ENCODE measurements at regions not wholly inside any gene's neighbourhood (a gene's known extent, or its start where the extent isn't known, plus 50 kb on each side); places are given as distances from the start of the nearest gene placed in this dataset.
"Not testable (repeated sequence)": the region's sequence is repeated elsewhere in the genome, so short reads cannot be mapped to it uniquely, and the experiment has no call there.

DNA sequence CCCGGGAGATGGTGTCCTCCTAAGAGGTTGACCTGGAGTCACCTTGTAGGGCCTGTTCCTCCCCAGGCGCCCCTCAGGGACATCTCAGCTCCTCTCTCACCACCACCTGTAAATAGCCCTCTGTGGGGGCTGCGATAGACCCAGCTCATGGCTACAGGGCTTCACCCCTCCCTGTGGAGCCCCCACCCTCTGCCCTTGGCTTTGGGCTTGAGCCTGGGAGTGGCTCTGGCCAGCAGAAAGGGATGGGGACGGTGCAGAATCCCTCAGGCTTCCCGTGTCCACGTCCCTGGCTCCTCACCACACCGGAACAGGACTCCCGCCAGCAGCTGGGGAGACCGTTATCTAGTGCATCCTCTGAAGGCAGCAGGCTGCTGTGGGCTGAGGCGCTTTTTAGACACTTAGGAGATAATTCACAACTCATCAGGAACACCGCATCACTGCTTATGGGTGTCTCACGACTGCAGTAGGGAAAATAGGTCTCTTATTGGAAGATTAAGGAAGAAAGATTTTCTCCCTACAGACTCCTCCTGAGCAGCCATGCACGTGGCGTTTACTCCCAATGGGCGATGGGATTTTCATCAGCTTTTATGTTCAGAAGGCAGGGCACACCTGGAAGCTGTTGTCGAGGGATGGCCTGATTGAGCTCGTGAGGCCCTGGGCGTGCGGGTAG, 253.1 kb downstream of the ADGRD1 start:
- not testable (repeated sequence) for H3K79me1 ChIP-seq (ENCODE audit: low read length); H2AK5ac ChIP-seq (ENCODE audit: low read length); H4K5ac ChIP-seq (ENCODE audit: low read length); DNase-seq; H3K4ac ChIP-seq (ENCODE audit: low read depth, low read length); H3K27me3 ChIP-seq (ENCODE audit: insufficient read depth, low read length, poor library complexity); H3K79me2 ChIP-seq (ENCODE audit: control insufficient read depth, insufficient read depth, low read length); H3K56ac ChIP-seq (ENCODE audit: low read length); H2BK5ac ChIP-seq (ENCODE audit: low read length); H3K9ac ChIP-seq (ENCODE audit: low read length); H3K27ac ChIP-seq (ENCODE audit: low read depth, low read length); H3K4me2 ChIP-seq (ENCODE audit: low read length); H3K4me1 ChIP-seq (ENCODE audit: control insufficient read depth, low read depth, low read length); H3K23ac ChIP-seq (ENCODE audit: low read length); H4K8ac ChIP-seq (ENCODE audit: low read depth, low read length); H2BK120ac ChIP-seq (ENCODE audit: low read depth, low read length); H3K36me3 ChIP-seq (ENCODE audit: control insufficient read depth, insufficient read depth, low read length); H2BK15ac ChIP-seq (replicated peaks; ENCODE audit: low read depth); H3K4me3 ChIP-seq (ENCODE audit: low read length); H3K18ac ChIP-seq (ENCODE audit: low read length)
- no CpG with 5 or more reads among the region's 19 CpGs for WGBS (ENCODE audit: extremely low coverage, insufficient coverage, low lambda C conversion rate)

DNA sequence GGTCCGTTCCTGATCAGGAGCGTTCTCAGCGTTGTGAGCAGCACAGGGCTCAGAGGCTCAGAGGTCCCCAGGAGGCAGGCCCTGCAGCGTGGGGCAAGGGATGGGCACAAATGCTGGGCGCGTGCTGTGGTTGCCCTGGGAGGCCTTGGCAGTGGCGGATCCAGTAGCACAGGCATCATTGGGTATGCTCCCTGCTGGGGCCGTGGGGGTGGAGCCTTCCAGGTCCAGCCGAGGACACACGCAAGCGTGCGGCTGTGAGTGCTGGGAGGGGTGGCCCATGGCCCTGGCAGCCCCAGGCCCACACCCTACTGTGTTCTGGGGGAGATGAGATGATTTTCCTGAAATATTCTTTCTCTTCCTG, 253.6 kb downstream of the ADGRD1 start:
- not testable (repeated sequence) for H3K4me2 ChIP-seq (ENCODE audit: low read length); H3K4me3 ChIP-seq (ENCODE audit: low read length); H3K9ac ChIP-seq (ENCODE audit: low read length); H3K36me3 ChIP-seq (ENCODE audit: control insufficient read depth, insufficient read depth, low read length); H3K56ac ChIP-seq (ENCODE audit: low read length); H4K5ac ChIP-seq (ENCODE audit: low read length); H3K27me3 ChIP-seq (ENCODE audit: insufficient read depth, low read length, poor library complexity); H2BK15ac ChIP-seq (replicated peaks; ENCODE audit: low read depth); H2AK5ac ChIP-seq (ENCODE audit: low read length); H3K4me1 ChIP-seq (ENCODE audit: control insufficient read depth, low read depth, low read length); H2BK120ac ChIP-seq (ENCODE audit: low read depth, low read length); H3K27ac ChIP-seq (ENCODE audit: low read depth, low read length); H3K79me2 ChIP-seq (ENCODE audit: control insufficient read depth, insufficient read depth, low read length); H3K4ac ChIP-seq (ENCODE audit: low read depth, low read length); H2BK5ac ChIP-seq (ENCODE audit: low read length); DNase-seq; H4K8ac ChIP-seq (ENCODE audit: low read depth, low read length); H3K18ac ChIP-seq (ENCODE audit: low read length); H3K79me1 ChIP-seq (ENCODE audit: low read length); H3K23ac ChIP-seq (ENCODE audit: low read length)
- no CpG with 5 or more reads among the region's 12 CpGs for WGBS (ENCODE audit: extremely low coverage, insufficient coverage, low lambda C conversion rate)

DNA sequence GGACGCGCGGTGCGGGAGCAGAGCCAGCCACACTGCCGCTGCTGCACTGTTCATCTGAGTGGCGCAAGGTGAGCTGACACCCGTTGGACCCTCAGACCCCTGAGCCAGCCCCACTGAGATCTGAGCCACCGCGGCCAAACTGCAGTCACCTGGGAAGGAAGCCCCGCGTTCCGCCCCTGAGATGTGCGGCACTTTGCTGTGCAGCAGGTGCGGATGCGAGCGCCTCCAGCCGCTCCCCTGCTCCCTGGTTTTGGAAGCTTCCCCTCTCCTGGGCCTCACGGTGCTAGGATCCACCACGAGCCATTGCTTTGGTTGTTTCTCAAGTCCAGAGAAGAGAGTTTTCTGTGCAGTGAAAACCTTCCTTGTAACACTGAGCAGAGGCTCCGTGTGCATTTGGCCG, 254.1 kb downstream of the ADGRD1 start:
- H3K79me2 ChIP-seq (ENCODE audit: control insufficient read depth, insufficient read depth, low read length); H2AK5ac ChIP-seq (ENCODE audit: low read length); H3K18ac ChIP-seq (ENCODE audit: low read length); DNase-seq; H3K56ac ChIP-seq (ENCODE audit: low read length); H3K27ac ChIP-seq (ENCODE audit: low read depth, low read length); H3K79me1 ChIP-seq (ENCODE audit: low read length); H3K9ac ChIP-seq (ENCODE audit: low read length); H3K27me3 ChIP-seq (ENCODE audit: insufficient read depth, low read length, poor library complexity); H2BK5ac ChIP-seq (ENCODE audit: low read length); H3K4me2 ChIP-seq (ENCODE audit: low read length); H4K5ac ChIP-seq (ENCODE audit: low read length); H3K23ac ChIP-seq (ENCODE audit: low read length); H3K4ac ChIP-seq (ENCODE audit: low read depth, low read length); H3K36me3 ChIP-seq (ENCODE audit: control insufficient read depth, insufficient read depth, low read length); H2BK120ac ChIP-seq (ENCODE audit: low read depth, low read length); H4K8ac ChIP-seq (ENCODE audit: low read depth, low read length); H2BK15ac ChIP-seq (replicated peaks; ENCODE audit: low read depth); H3K4me3 ChIP-seq (ENCODE audit: low read length); H3K4me1 ChIP-seq (ENCODE audit: control insufficient read depth, low read depth, low read length): not testable (repeated sequence)
- WGBS (ENCODE audit: extremely low coverage, insufficient coverage, low lambda C conversion rate) = no CpG with 5 or more reads among the region's 21 CpGs

DNA sequence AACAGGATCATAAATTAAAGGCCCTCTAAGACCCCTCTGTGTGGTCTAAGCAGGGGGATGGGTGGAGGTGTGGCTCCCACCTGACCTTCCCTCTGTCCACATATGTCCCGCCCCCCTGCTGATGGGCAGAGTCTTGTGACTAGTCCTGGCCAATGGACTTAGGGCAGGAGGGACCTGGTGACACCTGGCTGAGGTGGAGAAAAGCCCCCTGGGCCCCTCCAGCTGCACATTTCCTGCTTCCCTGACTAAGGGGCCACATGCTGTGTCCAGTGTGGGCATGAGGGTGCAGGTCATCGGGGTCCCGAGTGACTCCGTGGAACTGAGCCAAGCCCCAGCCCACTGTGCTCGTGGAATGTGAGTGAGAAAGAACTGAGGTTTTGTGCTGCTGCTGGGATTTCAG, 254.7 kb downstream of the ADGRD1 start:
- DNase-seq = no peak

DNA sequence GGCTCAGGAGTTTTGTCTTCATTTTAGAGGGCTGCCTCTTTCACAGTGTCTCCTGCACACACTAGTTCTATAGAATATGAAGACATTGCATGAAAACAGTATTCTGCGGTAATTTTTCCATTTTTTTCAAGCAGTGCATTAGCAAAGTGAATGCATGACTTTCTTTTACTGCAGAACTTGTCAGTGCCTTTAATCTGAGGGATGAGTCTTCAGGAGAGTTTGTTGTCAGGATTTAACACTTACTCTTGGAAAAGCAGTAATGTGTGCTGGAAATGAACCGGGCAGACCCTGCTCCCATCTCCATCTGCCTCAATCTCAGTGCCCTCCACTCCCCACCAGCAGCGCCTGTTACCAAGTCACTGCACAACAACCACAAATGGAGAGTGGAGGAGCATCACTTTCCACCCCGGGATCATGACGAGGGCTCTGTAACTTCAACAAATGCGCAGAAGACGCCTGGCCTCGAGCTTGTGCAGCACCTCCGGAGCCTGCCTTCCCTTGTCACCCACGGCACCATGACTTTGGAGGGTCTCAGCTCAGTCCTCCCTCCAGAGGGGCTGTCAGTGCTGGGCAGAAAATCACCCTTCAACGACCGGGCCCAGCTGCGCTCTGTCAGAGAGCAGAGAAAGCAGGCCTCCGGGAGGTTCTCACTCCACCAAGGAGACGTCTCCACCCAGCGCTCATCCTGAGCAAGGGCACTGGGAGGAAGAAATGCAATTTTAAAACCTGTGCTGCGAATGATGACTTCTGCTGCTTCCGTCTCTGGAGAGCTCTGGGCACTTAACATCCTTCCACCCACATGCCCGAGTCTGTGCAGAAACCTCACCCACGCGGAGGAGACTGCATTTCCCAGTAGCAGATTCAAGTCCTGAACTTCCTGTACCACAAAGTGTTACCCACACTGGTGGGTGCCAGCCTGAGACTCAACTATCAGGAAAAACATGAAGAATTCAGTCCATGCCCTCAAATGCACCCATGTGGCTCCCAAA, 255.7 kb downstream of the ADGRD1 start:
- H3K4me2 ChIP-seq (ENCODE audit: low read length) = no peak overlapping the region
- no peaks in the 10 kb centered on the region for H3K36me3 ChIP-seq (ENCODE audit: control insufficient read depth, insufficient read depth, low read length)
- no peak overlapping the region for H3K23ac ChIP-seq (ENCODE audit: low read length)
- H2BK15ac ChIP-seq (replicated peaks; ENCODE audit: low read depth) = no peak overlapping the region
- no peaks in the 10 kb centered on the region for H3K27me3 ChIP-seq (ENCODE audit: insufficient read depth, low read length, poor library complexity)
- H3K18ac ChIP-seq (ENCODE audit: low read length) = no peak overlapping the region
- no peak overlapping the region for H3K27ac ChIP-seq (ENCODE audit: low read depth, low read length)
- no peak overlapping the region for H2BK5ac ChIP-seq (ENCODE audit: low read length)
- WGBS (ENCODE audit: extremely low coverage, insufficient coverage, low lambda C conversion rate) = no CpG with 5 or more reads among the region's 21 CpGs
- DNase-seq = no peak
- H4K5ac ChIP-seq (ENCODE audit: low read length) = no peak overlapping the region
- H3K9ac ChIP-seq (ENCODE audit: low read length) = no peak overlapping the region
- no peak overlapping the region for H3K4ac ChIP-seq (ENCODE audit: low read depth, low read length)
- no peak overlapping the region for H2BK120ac ChIP-seq (ENCODE audit: low read depth, low read length)
- no peak overlapping the region for H3K56ac ChIP-seq (ENCODE audit: low read length)
- H3K4me3 ChIP-seq (ENCODE audit: low read length) = no peak overlapping the region
- H3K79me2 ChIP-seq (ENCODE audit: control insufficient read depth, insufficient read depth, low read length) = no peaks in the 10 kb centered on the region
- no peaks in the 10 kb centered on the region for H3K4me1 ChIP-seq (ENCODE audit: control insufficient read depth, low read depth, low read length)
- no peak overlapping the region for H2AK5ac ChIP-seq (ENCODE audit: low read length)
- no peak overlapping the region for H4K8ac ChIP-seq (ENCODE audit: low read depth, low read length)
- H3K79me1 ChIP-seq (ENCODE audit: low read length) = no peaks in the 10 kb centered on the region

More for the DNA sequence above, 254.7 kb downstream of the ADGRD1 start:
- H2AK5ac ChIP-seq (ENCODE audit: low read length) = no peak overlapping the region
- no peak overlapping the region for H3K23ac ChIP-seq (ENCODE audit: low read length)
- no peak overlapping the region for H2BK15ac ChIP-seq (replicated peaks; ENCODE audit: low read depth)
- no peak overlapping the region for H2BK5ac ChIP-seq (ENCODE audit: low read length)
- no peak overlapping the region for H4K8ac ChIP-seq (ENCODE audit: low read depth, low read length)
- H2BK120ac ChIP-seq (ENCODE audit: low read depth, low read length) = no peak overlapping the region
- no peak overlapping the region for H3K4ac ChIP-seq (ENCODE audit: low read depth, low read length)
- no peak overlapping the region for H3K27ac ChIP-seq (ENCODE audit: low read depth, low read length)
- no peaks in the 10 kb centered on the region for H3K27me3 ChIP-seq (ENCODE audit: insufficient read depth, low read length, poor library complexity)
- H3K56ac ChIP-seq (ENCODE audit: low read length) = no peak overlapping the region
- H3K79me2 ChIP-seq (ENCODE audit: control insufficient read depth, insufficient read depth, low read length) = no peaks in the 10 kb centered on the region
- no peaks in the 10 kb centered on the region for H3K4me1 ChIP-seq (ENCODE audit: control insufficient read depth, low read depth, low read length)
- no peaks in the 10 kb centered on the region for H3K79me1 ChIP-seq (ENCODE audit: low read length)
- no peaks in the 10 kb centered on the region for H3K36me3 ChIP-seq (ENCODE audit: control insufficient read depth, insufficient read depth, low read length)
- H3K9ac ChIP-seq (ENCODE audit: low read length) = no peak overlapping the region
- H3K4me2 ChIP-seq (ENCODE audit: low read length) = no peak overlapping the region
- no CpG with 5 or more reads among the region's 5 CpGs for WGBS (ENCODE audit: extremely low coverage, insufficient coverage, low lambda C conversion rate)
- no peak overlapping the region for H4K5ac ChIP-seq (ENCODE audit: low read length)
- H3K4me3 ChIP-seq (ENCODE audit: low read length) = no peak overlapping the region
- no peak overlapping the region for H3K18ac ChIP-seq (ENCODE audit: low read length)

Data from mesendoderm (in vitro differentiated cells).